ENCODE measurements at regions not wholly inside any gene's neighbourhood (a gene's known extent, or its start where the extent isn't known, plus 50 kb on each side); places are given as distances from the start of the nearest gene placed in this dataset.

- no peak for DNase-seq (ENCODE audit: extremely low read depth, low read depth)
- no peak for TF ChIP-seq CTCF (IDR thresholded peaks at IDR 0.05; ENCODE audit: low read depth, low read length)
Measured at GRCh38 chr6:193773-194310, 98.4 kb upstream of the DUSP22 start.

- no peak for TF ChIP-seq CTCF (IDR thresholded peaks at IDR 0.05; ENCODE audit: low read depth, low read length)
- DNase-seq (ENCODE audit: extremely low read depth, low read depth) = no peak
Measured at GRCh38 chr6:195861-196360, 96.4 kb upstream of the DUSP22 start.

GRCh38 chr6:196543-196942, 95.7 kb upstream of the DUSP22 start:
- DNase-seq (ENCODE audit: extremely low read depth, low read depth) = no peak
- no peak for TF ChIP-seq CTCF (IDR thresholded peaks at IDR 0.05; ENCODE audit: low read depth, low read length)

- TF ChIP-seq CTCF (IDR thresholded peaks at IDR 0.05; ENCODE audit: low read depth, low read length) = no peak
- no peak for DNase-seq (ENCODE audit: extremely low read depth, low read depth)
Measured at GRCh38 chr6:203661-204060, 88.6 kb upstream of the DUSP22 start.

- no peak for DNase-seq (ENCODE audit: extremely low read depth, low read depth)
- TF ChIP-seq CTCF (IDR thresholded peaks at IDR 0.05; ENCODE audit: low read depth, low read length) = no peak
Measured at GRCh38 chr6:206264-206663, 86.0 kb upstream of the DUSP22 start.

GRCh38 chr6:208364-208763, 83.9 kb upstream of the DUSP22 start:
- no peak for TF ChIP-seq CTCF (IDR thresholded peaks at IDR 0.05; ENCODE audit: low read depth, low read length)
- DNase-seq (ENCODE audit: extremely low read depth, low read depth) = no peak

- TF ChIP-seq CTCF (IDR thresholded peaks at IDR 0.05; ENCODE audit: low read depth, low read length) = no peak
- no peak for DNase-seq (ENCODE audit: extremely low read depth, low read depth)
Measured at GRCh38 chr6:208938-209337, 83.3 kb upstream of the DUSP22 start.
